ENCODE measurements at regions not wholly inside any gene's neighbourhood (a gene's known extent, or its start where the extent isn't known, plus 50 kb on each side); places are given as distances from the start of the nearest gene placed in this dataset.

DNA sequence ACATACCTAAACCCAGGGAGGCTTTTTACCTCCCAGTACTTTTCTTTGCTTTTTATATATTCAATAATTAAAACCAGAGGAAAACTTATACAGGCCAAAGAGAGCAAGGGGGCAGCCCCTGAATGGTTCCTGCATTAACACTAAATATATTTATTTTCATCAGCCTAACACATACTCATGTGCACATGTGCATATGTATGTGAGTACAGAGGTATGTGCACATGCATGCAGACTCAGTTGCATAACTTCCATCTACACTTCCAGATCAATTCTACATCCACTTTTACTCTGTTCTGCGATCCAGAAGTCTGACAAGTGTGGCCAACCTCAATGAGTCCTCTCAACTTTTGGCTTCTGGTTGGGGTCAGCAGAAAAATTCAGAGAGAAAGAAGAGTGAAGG, 794.2 kb downstream of the DHX35 start:
- TF ChIP-seq, protein P1, sequence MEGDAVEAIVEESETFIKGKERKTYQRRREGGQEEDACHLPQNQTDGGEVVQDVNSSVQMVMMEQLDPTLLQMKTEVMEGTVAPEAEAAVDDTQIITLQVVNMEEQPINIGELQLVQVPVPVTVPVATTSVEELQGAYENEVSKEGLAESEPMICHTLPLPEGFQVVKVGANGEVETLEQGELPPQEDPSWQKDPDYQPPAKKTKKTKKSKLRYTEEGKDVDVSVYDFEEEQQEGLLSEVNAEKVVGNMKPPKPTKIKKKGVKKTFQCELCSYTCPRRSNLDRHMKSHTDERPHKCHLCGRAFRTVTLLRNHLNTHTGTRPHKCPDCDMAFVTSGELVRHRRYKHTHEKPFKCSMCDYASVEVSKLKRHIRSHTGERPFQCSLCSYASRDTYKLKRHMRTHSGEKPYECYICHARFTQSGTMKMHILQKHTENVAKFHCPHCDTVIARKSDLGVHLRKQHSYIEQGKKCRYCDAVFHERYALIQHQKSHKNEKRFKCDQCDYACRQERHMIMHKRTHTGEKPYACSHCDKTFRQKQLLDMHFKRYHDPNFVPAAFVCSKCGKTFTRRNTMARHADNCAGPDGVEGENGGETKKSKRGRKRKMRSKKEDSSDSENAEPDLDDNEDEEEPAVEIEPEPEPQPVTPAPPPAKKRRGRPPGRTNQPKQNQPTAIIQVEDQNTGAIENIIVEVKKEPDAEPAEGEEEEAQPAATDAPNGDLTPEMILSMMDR (IDR thresholded peaks at IDR 0.05; ENCODE audit: poor library complexity): no peak
- TF ChIP-seq EZH2phosphoT487 (IDR thresholded peaks at IDR 0.05; ENCODE audit: low read depth, severe bottlenecking, unreplicated experiment): no peak
